ENCODE measurements at regions not wholly inside any gene's neighbourhood (a gene's known extent, or its start where the extent isn't known, plus 50 kb on each side); places are given as distances from the start of the nearest gene placed in this dataset.

- WGBS, 4 donors = 90 to 94% (median 92%) methylated on average over 8 to 11 of the region's 11 CpGs
- no peak for ATAC-seq
- no peak overlapping the region for H3K27ac ChIP-seq
- H3K4me1 ChIP-seq = no peaks in the 10 kb centered on the region
- TF ChIP-seq CTCF (IDR thresholded peaks at IDR 0.05) = no peak
- no peak for TF ChIP-seq POLR2A (IDR thresholded peaks at IDR 0.05)
- DNase-seq = no peak
- intact Hi-C loops (cut with DNase I) = no loop called here
- peaks cover 0 to 4% (median 0%) of the 10 kb centered on the region in 9 donors for H3K27me3 ChIP-seq
- H3K4me3 ChIP-seq = no peak overlapping the region
- H3K9me3 ChIP-seq = no peaks in the 10 kb centered on the region
- no peaks in the 10 kb centered on the region for H3K36me3 ChIP-seq
Observed at GRCh38 chr1:4500441-4500840, 154.0 kb upstream of the AJAP1 start.

- no peak for DNase-seq
- intact Hi-C loops (cut with DNase I) = no loop called here
- peaks cover 0 to 8% (median 0%) of the 10 kb centered on the region in 12 donors for H3K4me1 ChIP-seq
- WGBS, 4 donors = 92% methylated on average over 4 of the region's 4 CpGs
- no peaks in the 10 kb centered on the region for H3K36me3 ChIP-seq
- no peaks in the 10 kb centered on the region for H3K27me3 ChIP-seq
- no peak for ATAC-seq
- no peak overlapping the region for H3K27ac ChIP-seq
- no peaks in the 10 kb centered on the region for H3K9me3 ChIP-seq
- TF ChIP-seq POLR2A (IDR thresholded peaks at IDR 0.05) (no peak), CTCF (IDR thresholded peaks at IDR 0.05) (no peak)
- no peak overlapping the region for H3K4me3 ChIP-seq
Observed at GRCh38 chr1:4506591-4506990, 147.8 kb upstream of the AJAP1 start.

- 55 to 73% (median 63%) methylated on average over 7 to 8 of the region's 8 CpGs for WGBS, 4 donors
- peaks cover 0 to 30% (median 9%) of the 10 kb centered on the region in 12 donors for H3K4me1 ChIP-seq
- no peaks in the 10 kb centered on the region for H3K9me3 ChIP-seq
- TF ChIP-seq CTCF (IDR thresholded peaks at IDR 0.05) = no peak
- no peaks in the 10 kb centered on the region for H3K27me3 ChIP-seq
- H3K36me3 ChIP-seq = no peaks in the 10 kb centered on the region
- H3K27ac ChIP-seq = no peak overlapping the region
- intact Hi-C loops (cut with DNase I) = no loop called here
- ATAC-seq (no peak), DNase-seq (no peak)
- no peak overlapping the region for H3K4me3 ChIP-seq
Observed at GRCh38 chr1:4509206-4509605, 145.2 kb upstream of the AJAP1 start.

- Histone ChIP-seq H3K9me3 (no peaks in the 10 kb centered on the region), H3K36me3 (no peaks in the 10 kb centered on the region), H3K27me3 (no peaks in the 10 kb centered on the region), H3K4me3 (no peak overlapping the region), H3K27ac (no peak overlapping the region), H3K4me1 (peaks cover 0 to 30% (median 9%) of the 10 kb centered on the region in 12 donors)
- DNase-seq = peak in 1 of 5 donors; percentile 42
- 64 to 76% (median 74%) methylated on average over 2 to 4 of the region's 4 CpGs for WGBS, 4 donors
- TF ChIP-seq CTCF (IDR thresholded peaks at IDR 0.05) (no peak), POLR2A (IDR thresholded peaks at IDR 0.05) (no peak)
- intact Hi-C loops (cut with DNase I) = no loop called here
- ATAC-seq = peak in 3 of 4 donors; percentile 57 to 63 (median 58)
Observed at GRCh38 chr1:4510276-4510691, 144.1 kb upstream of the AJAP1 start.
